ENCODE measurements at regions not wholly inside any gene's neighbourhood (a gene's known extent, or its start where the extent isn't known, plus 50 kb on each side); places are given as distances from the start of the nearest gene placed in this dataset.

GRCh38 chr20:20894753-20895152 is 182.3 kb upstream of the RALGAPA2 start:
- TF ChIP-seq PRDM15 (CRISPR knock-in tag; IDR thresholded peaks at IDR 0.05) (no peak), ZNF841 (CRISPR knock-in tag; IDR thresholded peaks at IDR 0.05; ENCODE audit: borderline replicate concordance) (no peak), FOSL2 (CRISPR knock-in tag; IDR thresholded peaks at IDR 0.05) (no peak), CHD2 (IDR thresholded peaks at IDR 0.05; ENCODE audit: low read depth, low read length) (no peak), WIZ (CRISPR knock-in tag; IDR thresholded peaks at IDR 0.05) (no peak), MAX (IDR thresholded peaks at IDR 0.05) (no peak), EP300 (IDR thresholded peaks at IDR 0.05; ENCODE audit: low read depth in 2 of 2, low read length in 2 of 2) (no peak), EP300 (CRISPR knock-in tag; IDR thresholded peaks at IDR 0.05; ENCODE audit: borderline replicate concordance) (no peak), ZNF552 (CRISPR knock-in tag; IDR thresholded peaks at IDR 0.05; ENCODE audit: borderline replicate concordance) (no peak), CBX5 (CRISPR knock-in tag; IDR thresholded peaks at IDR 0.05; ENCODE audit: borderline replicate concordance) (no peak), BATF2 (CRISPR knock-in tag; IDR thresholded peaks at IDR 0.05) (no peak), RAD21 (CRISPR knock-in tag; IDR thresholded peaks at IDR 0.05) (no peak), ELF4 (CRISPR knock-in tag; IDR thresholded peaks at IDR 0.05; ENCODE audit: borderline replicate concordance) (no peak), ZNF704 (CRISPR knock-in tag; IDR thresholded peaks at IDR 0.05; ENCODE audit: borderline replicate concordance) (no peak)
